Left forelimb (tissue), 1 donor: ENCODE measurements at regions not wholly inside any gene's neighbourhood (a gene's known extent, or its start where the extent isn't known, plus 50 kb on each side); places are given as distances from the start of the nearest gene placed in this dataset.
"Not testable (repeated sequence)": the region's sequence is repeated elsewhere in the genome, so short reads cannot be mapped to it uniquely, and the experiment has no call there.

ENCODE experiments used
- DNase-seq: peaks from one replicate; pipeline ENCODE4 v3.0.0-alpha.2; 2018; ENCODE audit warnings: low spot score

GRCh38 chr15:100767001-100767825 is 112.4 kb upstream of the ALDH1A3 start:
- DNase-seq = no peak

GRCh38 chr15:100768501-100768931 is 111.1 kb upstream of the ALDH1A3 start:
- no peak for DNase-seq

DNA sequence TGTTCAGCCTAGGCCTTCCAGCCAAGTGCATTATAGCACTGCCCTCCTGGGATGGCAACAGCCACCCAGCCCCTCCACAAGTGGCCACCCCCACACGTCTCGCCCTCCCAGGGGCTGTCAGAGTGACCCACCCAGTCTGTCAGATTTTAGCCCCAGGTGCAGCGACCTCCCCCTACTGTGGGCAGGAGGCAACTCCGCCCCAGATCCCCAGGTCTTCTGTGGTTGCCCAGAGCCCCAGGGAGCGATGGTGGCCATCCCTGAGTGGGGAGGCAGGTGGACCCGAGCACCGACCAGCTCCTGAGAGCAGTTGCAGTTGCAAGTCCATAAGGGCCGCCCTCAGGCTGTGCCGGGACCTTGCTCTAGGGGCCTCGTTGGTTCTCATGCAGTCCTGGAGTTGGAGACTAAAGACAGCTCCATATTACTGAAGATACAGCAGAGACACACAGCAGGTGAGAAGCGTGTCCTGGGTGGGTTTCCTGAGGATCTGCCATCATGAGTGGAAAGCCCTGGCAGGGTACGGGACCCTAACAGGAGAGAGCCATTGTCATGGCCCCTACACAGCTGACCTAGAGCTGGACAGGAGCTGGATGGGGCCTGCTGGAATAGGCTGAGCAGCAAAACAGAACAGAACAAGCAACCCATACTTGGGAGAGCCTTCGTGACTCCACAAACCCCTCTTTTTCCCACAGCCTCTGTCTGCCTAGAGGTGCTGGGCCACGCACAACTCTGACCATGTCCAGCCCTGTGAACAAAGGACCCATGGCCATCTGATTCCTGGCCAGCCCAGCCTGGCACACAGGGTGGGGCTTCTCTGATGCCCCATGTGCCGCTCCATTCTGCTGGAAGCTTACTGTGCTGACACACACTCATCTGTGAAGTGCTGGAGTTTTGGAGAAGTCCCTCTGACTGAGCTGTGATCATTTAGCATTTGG is 110.3 kb upstream of the ALDH1A3 start:
- no peak for DNase-seq

GRCh38 chr15:100769975-100770340 is 109.7 kb upstream of the ALDH1A3 start:
- DNase-seq = no peak

- peak; percentile 69 for DNase-seq
Measured at GRCh38 chr15:100770661-100771584, 108.7 kb upstream of the ALDH1A3 start.

DNA sequence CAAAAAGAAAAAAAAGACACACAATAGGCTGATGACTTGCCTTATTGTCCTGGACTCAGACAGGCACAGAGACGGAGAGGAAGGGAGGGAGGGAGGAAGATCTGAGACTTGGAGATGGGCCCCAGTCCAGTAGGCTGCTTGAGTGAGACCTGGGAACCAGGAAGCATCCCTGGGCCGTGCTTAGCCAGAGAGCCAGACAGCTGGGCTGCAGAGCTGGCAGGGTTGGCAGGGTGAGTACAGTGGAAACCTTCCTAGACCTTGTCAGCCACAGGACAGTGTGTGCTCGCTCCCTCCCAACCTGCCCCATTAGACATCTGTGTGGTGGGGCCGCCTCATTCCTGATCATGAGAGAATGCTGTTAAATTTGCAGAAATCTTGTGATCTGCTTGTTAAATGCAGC is 107.9 kb upstream of the ALDH1A3 start:
- peak; percentile 69 for DNase-seq

DNA sequence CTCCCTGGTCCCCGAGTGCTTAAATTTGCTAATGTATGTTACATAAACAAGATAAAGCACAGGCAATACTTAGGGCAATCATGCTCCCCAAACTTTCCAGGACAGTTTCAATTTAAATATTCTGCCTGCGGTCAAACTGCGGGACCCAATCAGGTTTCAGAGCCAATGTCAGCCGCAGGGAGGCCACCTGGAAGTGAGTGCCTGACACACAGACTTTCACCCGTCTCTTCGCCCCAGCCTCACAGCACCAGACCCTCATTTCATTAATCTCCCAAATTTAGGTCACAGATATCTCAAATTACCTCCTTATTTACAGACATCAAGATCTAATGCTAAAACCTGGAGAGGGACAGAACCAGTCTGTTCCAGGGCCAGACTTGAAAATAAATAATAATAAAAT is 107.2 kb upstream of the ALDH1A3 start:
- no peak for DNase-seq

DNA sequence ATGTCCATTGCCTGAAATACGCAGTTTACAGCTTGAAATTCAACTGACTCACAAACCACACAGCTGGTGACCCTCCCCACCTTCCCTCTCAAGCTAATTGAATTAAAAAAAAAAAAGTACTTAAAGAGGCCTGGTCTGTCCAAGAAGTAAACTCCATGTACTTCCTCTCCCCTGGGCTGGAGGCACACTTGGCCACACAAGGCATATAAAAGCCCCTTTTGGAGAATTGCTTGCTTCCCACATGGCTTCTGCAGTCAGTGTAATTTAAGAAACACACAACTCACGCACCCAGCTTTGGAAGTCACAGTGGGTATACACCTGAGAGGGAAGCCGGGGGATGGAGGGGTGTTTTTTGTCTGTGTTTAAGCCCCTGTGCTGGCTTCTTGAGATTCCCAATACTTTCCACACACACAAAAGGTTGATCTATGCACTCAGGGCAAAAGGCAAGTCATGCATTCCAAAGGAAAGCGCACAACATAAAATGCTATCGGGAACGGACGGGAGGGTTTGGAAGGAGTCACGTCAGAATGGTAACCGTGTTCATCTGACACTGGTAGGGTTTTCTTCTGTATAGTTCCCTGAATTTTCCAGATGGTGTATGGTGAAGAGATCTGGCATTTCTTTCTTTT is 106.6 kb upstream of the ALDH1A3 start:
- DNase-seq = peak; percentile 66

DNA sequence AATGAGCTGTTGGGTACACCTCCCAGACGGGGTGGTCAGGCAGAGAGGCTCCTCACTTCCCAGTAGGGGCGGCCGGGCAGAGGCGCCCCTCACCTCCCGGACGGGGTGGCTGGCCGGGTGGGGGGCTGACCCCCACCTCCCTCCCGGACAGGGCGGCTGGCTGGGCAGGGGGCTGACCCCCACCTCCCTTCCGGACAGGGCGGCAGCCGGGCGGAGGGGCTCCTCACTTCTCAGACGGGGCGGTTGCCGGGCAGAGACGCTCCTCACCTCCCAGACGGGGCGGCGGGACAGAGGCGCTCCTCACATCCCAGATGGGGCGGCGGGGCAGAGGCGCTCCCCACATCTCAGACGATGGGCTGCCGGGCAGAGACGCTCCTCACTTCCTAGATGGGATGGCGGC is 105.6 kb upstream of the ALDH1A3 start:
- not testable (repeated sequence) for DNase-seq

DNA sequence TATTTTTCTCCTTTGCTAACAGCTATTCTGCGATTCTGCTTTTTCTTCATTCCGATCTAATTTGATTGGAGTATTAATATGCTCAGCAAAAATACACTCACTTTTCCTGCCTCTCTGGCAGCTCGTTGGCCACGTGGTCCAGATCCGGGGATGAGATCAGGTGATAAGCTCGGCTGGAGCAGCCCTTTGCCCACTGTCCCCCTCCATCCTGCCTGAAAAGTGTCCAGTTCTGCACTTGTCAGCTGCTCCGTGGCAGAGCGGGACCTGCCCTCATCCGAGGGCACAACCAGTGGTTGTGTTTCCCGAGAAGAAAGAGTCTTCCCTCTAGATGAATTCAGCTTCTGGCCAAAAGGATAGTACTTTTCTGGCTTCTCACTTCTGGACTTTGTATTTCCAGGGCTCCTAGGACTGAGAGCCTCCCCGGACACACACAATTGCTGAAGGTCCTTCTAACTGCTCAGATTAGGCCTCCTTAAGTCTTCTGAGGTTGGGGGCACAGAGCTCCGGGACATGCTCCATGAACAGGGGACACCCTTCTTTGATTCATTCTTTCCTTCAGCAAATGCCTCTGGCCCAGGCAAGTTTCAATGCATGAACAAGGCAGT is 103.9 kb upstream of the ALDH1A3 start:
- DNase-seq = no peak

DNA sequence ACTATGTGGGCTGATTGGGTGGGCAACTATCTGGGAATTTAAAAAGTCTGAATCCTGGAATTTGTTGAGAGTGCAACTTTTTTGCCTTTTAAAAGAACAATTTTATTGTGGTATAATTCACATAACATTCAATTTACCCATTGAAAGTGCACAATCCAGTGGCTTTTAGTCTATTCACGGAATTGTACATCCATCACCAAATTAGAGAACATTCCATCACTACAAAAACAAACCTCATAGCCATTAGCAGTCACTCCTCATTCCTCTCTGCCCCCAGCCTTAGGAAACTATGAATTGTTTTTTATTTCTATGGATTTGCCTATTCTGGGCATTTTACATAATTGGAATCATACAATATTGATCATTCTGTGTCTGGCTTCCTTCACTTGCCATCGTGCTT is 101.8 kb upstream of the ALDH1A3 start:
- no peak for DNase-seq

DNA sequence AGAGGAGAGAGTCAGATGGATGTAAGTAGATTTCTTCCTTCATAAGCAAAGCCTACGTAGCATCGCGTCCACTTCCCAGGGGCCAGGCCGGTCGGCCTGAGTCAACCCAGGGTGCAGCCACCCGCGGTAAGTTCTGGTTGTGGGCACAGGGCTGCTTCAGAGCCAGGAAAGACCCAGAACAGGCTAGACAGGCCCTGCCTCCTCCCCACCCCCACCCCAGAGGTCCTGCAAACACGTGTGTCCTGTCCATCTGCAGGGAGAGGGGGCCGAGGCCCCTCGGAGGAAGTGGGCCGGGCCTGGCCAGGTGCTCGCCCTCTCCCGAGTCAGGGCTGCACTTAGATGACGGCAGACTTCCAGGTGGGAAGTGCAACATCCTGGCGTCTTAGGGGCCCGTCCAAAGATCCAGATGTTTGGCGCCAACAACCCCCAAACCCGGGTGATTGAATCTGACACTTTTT is 100.8 kb upstream of the ALDH1A3 start:
- DNase-seq = peak; percentile 85

- no peak for DNase-seq
Measured at GRCh38 chr15:100779331-100780207, 100.1 kb upstream of the ALDH1A3 start.

- DNase-seq = no peak
Measured at GRCh38 chr15:100780208-100780800, 99.3 kb upstream of the ALDH1A3 start.

DNA sequence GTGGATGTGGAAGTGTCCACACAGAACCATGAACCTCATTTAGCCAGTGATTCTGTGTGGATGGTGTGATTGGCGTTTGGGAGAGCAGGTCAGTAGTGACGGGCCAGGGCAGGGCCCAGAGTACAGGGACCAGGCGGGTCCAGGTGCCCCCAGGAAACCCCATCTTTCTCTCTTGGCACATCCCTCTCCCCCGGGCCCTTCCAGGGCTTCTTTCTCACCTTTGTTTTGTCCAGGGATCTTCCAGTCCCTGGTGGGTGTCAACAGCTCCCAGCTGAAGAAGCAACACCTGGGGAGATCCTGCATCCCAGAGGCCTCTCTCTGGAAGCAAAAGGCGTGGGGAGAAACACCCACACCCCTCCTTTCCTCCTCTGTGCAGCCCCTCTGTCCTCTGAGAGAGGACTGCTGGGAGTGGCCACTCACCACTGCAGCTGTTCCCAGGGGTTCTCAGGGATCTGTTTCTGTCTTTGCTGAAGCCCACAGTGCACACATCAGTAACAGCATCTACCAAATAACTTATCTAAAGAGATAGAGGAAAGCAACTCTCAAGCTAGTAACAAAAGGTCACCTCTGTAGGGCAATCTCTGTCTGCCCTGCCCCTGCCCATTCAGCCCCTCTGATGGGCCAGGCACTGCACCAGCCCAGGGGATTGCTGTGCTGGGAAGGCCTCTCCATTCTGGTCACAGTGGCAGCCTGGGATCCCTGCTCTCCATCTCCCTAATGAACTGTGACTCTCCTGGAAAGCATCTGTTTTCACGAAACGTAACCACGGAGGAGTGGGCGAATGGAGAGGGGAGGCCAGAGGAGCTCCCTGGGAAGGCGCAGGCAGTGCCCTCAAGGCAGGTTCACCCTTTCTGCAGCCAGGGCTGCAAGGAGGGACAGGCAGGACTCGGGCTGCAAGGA is 98.3 kb upstream of the ALDH1A3 start:
- no peak for DNase-seq

GRCh38 chr15:100781961-100782530 is 97.6 kb upstream of the ALDH1A3 start:
- no peak for DNase-seq

DNA sequence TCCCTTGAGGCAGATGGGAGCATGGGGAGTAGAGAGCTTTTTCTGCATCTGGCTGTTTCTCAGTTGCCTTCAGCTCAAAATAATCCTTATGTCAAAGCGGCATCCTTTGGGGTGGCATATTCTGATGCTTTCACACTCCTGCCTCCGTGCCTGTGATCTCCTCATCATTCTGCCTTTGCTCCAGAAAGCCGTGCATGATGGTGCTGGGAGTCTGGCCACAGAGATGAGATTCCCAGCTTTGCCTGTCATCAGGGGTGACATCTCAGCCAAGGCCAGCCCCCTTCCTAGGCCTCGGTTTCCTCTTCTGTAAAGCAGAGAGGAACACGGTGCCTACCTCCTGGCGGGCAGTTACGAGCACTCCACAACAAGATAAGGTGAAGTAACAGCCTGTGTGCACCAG is 96.3 kb upstream of the ALDH1A3 start:
- DNase-seq = peak; percentile 45
